Adrenal gland (tissue), 5 donors: ENCODE measurements at regions not wholly inside any gene's neighbourhood (a gene's known extent, or its start where the extent isn't known, plus 50 kb on each side); places are given as distances from the start of the nearest gene placed in this dataset.

ENCODE experiments used
- CTCF ChIP-seq, 6 experiments: fragments of 450-650 bp in 4 of 6; fragments of 200-600 bp in 2 of 6; sonication (generic) in 1 of 6; IDR thresholded peaks; 1 replicate in 5 of 6; 2 replicates in 1 of 6; pipeline versions ENCODE4 v1.5.1 to v1.8.0; 2016 to 2021; ENCODE audit warnings: antibody characterized with exemption in 6 of 6, mild to moderate bottlenecking in 2 of 6, moderate library complexity in 1 of 6
- POLR2A ChIP-seq, 2 donors: fragments of 450-650 bp; IDR thresholded peaks; one replicate each; pipeline ENCODE4 v1.6.1; 2017; ENCODE audit warnings: antibody characterized with exemption in 2 of 2, mild to moderate bottlenecking in 2 of 2, moderate library complexity in 1 of 2
- donor health status: DM: no; HTN: no; CAD: no.

- no peak for TF ChIP-seq CTCF (IDR thresholded peaks at IDR 0.05)
- TF ChIP-seq POLR2A (IDR thresholded peaks at IDR 0.05) = no peak
Observed at GRCh38 chr13:40345149-40345514, 321.3 kb downstream of the FOXO1 start.
